Duodenal mucosa (tissue), 2 donors: ENCODE measurements at regions not wholly inside any gene's neighbourhood (a gene's known extent, or its start where the extent isn't known, plus 50 kb on each side); places are given as distances from the start of the nearest gene placed in this dataset.

Source experiments
- H3K27ac ChIP-seq: one replicate; pipeline ENCODE4 v1.7.0; 2013; ENCODE audit warnings: low read depth, low read length
- H3K27me3 ChIP-seq, 2 donors: one replicate each; pipeline ENCODE4 v1.7.0; 2013; ENCODE audit warnings: low read length in 2 of 2, control low read depth in 1 of 2; ENCODE audit not compliant: insufficient read depth in 2 of 2, control insufficient read depth in 1 of 2
- H3K36me3 ChIP-seq, 2 donors: one replicate each; pipeline ENCODE4 v1.7.0; 2013; ENCODE audit warnings: low read length in 2 of 2, control low read depth in 1 of 2; ENCODE audit not compliant: insufficient read depth in 2 of 2, control insufficient read depth in 1 of 2
- H3K4me1 ChIP-seq, 2 donors: one replicate each; pipeline ENCODE4 v1.7.0; 2013; ENCODE audit warnings: low read length in 2 of 2, control low read depth in 1 of 2; ENCODE audit not compliant: insufficient read depth in 2 of 2, control insufficient read depth in 1 of 2
- H3K4me3 ChIP-seq, 2 donors: one replicate each; pipeline ENCODE4 v1.7.0; 2013; ENCODE audit warnings: low read length in 2 of 2, low read depth in 1 of 2
- H3K9ac ChIP-seq, 2 donors: one replicate each; pipeline ENCODE4 v1.7.0; 2013; ENCODE audit warnings: low read length in 2 of 2, low read depth in 1 of 2
- H3K9me3 ChIP-seq, 2 donors: one replicate each; pipeline ENCODE4 v1.7.0; 2013; ENCODE audit warnings: low read length in 2 of 2, control low read depth in 1 of 2; ENCODE audit not compliant: control insufficient read depth in 1 of 2

DNA sequence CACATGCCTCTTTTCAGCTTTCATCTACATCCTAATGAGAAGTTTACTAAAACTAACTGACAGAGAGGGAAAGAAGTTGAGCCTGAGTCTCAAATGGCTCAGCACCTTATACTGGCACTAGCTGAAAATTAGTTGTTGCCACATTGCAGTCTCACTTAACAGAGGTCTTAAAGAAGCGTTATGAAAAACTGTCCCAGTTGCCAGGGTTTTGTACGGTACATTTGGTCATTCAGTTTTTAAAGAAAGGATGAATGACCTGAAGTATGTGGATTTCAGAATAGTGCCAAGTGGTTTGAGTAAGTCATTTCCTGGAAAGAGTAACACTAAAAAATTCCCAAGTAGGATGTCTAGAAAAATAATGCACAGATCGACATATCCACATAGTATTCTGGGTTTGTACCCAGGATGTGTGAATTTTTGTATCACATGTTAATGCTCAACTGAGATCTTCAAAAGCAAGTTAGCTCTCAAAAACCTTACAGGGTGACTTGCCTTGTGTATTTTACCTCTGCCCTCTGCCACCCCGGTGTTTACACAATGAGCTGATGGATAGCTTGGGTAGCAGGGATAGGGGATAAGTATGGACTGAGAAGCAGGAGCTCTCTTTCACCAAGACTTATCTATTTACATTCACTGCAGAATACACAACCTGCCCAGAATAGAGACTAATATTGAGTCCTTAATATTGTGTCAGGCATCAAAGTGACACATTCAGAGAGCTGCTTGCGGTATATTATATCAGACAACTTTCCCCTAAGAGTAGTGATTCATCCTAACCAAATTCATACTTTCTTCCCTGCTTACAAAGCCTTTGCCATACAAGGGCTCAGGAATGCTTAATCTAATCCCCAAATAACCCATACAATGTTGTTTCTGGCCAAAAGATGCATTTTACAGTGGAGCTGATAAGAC is 1075.7 kb upstream of the PABPC4L start:
- Histone ChIP-seq H3K9me3 (no peaks in the 10 kb centered on the region), H3K4me3 (no peak overlapping the region), H3K27ac (no peak overlapping the region), H3K36me3 (no peaks in the 10 kb centered on the region), H3K27me3 (no peaks in the 10 kb centered on the region), H3K9ac (no peak overlapping the region), H3K4me1 (no peaks in the 10 kb centered on the region)

- Histone ChIP-seq H3K36me3 (no peaks in the 10 kb centered on the region), H3K9ac (no peak overlapping the region), H3K4me1 (no peaks in the 10 kb centered on the region), H3K9me3 (no peaks in the 10 kb centered on the region), H3K4me3 (no peak overlapping the region), H3K27me3 (no peaks in the 10 kb centered on the region), H3K27ac (no peak overlapping the region)
Measured at GRCh38 chr4:135274416-135274815, 1072.8 kb upstream of the PABPC4L start.

DNA sequence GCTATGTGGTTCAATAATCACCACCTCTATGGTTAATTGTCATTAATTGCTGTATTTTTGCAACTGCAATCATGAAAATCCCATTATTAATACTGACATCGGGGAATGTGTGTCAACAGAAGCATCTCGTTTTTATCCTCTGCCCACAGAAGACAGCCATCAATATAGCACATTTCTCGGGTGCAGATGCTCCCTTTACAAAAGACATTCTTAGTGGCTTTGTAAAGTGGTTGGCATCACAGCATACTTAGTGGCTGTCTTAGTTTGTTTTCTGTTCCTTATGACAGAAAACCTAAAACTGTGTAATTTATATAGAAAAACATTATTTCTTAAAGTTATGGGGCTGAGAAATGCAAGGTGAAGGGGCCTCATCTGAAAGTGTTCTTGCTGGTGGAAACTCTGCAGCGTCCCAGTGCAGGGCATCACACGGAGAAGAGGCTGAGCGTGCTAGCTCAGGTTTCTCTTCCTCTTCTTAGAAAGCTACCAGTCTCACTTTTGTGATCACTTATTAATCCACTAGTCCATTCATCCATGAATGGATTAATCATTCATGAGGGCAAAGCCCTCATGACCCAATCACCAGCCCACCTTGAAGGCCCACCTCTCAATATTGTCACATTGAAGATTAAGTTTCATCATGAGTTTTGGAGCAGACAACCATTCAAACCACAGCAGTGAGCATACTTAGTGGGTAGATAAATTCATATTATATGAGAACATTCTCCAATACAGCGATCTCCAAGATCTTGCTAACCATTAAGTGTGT is 1067.7 kb upstream of the PABPC4L start:
- no peaks in the 10 kb centered on the region for H3K9me3 ChIP-seq
- H3K4me1 ChIP-seq = no peaks in the 10 kb centered on the region
- no peaks in the 10 kb centered on the region for H3K27me3 ChIP-seq
- no peak overlapping the region for H3K27ac ChIP-seq
- H3K9ac ChIP-seq = no peak overlapping the region
- no peak overlapping the region for H3K4me3 ChIP-seq
- no peaks in the 10 kb centered on the region for H3K36me3 ChIP-seq

DNA sequence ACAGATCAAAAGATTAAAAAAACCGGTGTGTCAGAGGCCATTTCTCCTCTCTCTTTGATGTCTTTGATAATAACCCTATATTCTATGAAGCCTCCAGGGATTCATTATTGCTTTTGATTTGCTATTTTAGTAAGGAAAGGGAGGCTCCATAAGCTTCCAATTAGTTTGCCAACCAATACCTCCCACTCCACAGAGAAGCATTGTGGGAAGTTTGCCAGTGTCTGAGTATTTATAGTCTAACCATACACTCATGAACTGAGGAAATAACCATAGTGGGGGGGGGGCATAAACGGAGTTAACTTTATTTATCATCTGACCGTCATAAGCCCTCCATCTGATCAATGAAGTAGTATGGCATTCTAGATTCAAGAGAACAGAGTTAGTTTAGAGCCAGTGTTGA is 1066.8 kb upstream of the PABPC4L start:
- Histone ChIP-seq H3K27ac (no peak overlapping the region), H3K36me3 (no peaks in the 10 kb centered on the region), H3K9ac (no peak overlapping the region), H3K27me3 (no peaks in the 10 kb centered on the region), H3K9me3 (no peaks in the 10 kb centered on the region), H3K4me1 (no peaks in the 10 kb centered on the region), H3K4me3 (no peak overlapping the region)

DNA sequence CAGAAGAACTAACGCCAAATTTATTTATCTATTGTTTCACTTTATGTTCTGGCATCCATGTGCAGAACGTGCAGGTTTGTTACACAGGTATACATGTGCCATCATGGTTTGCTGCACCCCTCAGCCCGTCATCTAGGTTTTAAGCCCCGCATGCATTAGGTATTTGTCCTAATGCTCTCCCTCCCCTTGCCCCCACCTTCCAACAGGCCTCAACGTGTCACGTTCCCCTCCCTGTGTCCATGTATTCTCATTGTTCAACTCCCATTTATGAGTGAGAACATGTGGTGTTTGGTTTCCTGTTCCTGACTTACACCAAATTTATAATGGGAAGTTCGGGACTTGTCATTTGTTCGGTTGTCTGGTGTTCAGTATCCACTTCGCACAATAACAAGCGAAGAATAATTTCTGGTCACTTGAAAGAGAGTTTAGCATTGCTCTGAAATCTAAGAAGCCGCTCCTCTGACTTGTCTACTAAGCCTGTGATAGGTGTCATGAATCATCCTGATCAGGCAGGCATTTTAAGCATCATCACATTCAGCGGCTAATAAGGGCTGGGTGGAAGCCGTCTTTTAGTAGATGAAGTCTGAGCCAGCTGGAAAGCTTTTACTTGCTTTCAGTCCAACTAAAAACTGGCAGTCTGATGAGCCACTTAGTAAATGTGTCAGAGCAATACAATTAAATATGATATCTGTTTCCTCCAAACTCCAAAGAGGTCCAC is 1065.7 kb upstream of the PABPC4L start:
- Histone ChIP-seq H3K27me3 (no peaks in the 10 kb centered on the region), H3K36me3 (no peaks in the 10 kb centered on the region), H3K27ac (no peak overlapping the region)

GRCh38 chr4:135256111-135256510 is 1054.5 kb upstream of the PABPC4L start:
- Histone ChIP-seq H3K36me3 (no peaks in the 10 kb centered on the region), H3K9ac (no peak overlapping the region), H3K27ac (no peak overlapping the region), H3K27me3 (no peaks in the 10 kb centered on the region), H3K4me3 (no peak overlapping the region), H3K4me1 (no peaks in the 10 kb centered on the region), H3K9me3 (no peaks in the 10 kb centered on the region)

More for the DNA sequence above, 1065.7 kb upstream of the PABPC4L start:
- Histone ChIP-seq H3K9ac (no peak overlapping the region), H3K9me3 (no peaks in the 10 kb centered on the region), H3K4me3 (no peak overlapping the region), H3K4me1 (no peaks in the 10 kb centered on the region)

DNA sequence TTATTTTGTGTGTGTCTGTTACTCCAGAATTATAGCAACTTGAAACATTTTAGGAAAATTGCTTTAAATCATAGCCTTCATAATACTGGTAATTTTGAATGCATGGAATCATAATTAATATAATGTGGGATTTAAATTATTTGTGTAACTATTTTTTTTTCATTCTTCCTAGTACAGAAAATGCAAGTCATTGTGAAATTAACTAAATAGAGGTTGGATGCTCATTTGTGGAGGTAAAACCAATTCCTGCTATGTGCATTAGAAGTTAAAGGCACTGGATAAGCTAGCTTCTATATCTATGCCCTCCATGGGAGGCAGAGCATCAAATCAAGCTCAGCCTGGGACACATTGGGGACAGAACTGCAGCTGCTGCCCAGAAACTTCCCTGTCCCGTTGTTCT is 1048.5 kb upstream of the PABPC4L start:
- H3K27me3 ChIP-seq = no peaks in the 10 kb centered on the region
- H3K9ac ChIP-seq = no peak overlapping the region
- no peaks in the 10 kb centered on the region for H3K9me3 ChIP-seq
- no peaks in the 10 kb centered on the region for H3K4me1 ChIP-seq
- no peak overlapping the region for H3K4me3 ChIP-seq
- no peaks in the 10 kb centered on the region for H3K36me3 ChIP-seq
- no peak overlapping the region for H3K27ac ChIP-seq

- Histone ChIP-seq H3K9me3 (no peaks in the 10 kb centered on the region), H3K36me3 (no peaks in the 10 kb centered on the region), H3K27ac (no peak overlapping the region), H3K4me3 (no peak overlapping the region), H3K4me1 (no peaks in the 10 kb centered on the region), H3K27me3 (no peaks in the 10 kb centered on the region), H3K9ac (no peak overlapping the region)
Measured at GRCh38 chr4:135249024-135249423, 1047.4 kb upstream of the PABPC4L start.

DNA sequence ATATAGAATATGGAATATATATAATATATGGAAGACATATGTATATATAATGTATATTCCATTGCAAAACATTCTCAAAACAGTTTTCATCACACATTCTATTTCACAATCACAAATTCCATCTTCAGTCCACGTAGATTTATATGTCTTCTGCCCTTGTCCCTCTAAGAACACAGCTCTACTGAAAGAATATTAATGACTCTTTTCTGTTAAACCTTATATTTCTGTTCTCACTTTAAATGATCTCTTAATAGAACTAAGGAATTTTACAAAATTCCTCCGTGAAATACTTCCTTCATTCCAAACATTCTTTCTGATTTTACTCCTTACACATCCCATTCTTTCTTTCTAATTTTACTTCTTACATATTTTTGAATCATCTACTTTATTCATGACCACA is 1043.1 kb upstream of the PABPC4L start:
- no peak overlapping the region for H3K9ac ChIP-seq
- no peaks in the 10 kb centered on the region for H3K36me3 ChIP-seq
- H3K27ac ChIP-seq = no peak overlapping the region
- no peaks in the 10 kb centered on the region for H3K9me3 ChIP-seq
- no peaks in the 10 kb centered on the region for H3K27me3 ChIP-seq
- no peaks in the 10 kb centered on the region for H3K4me1 ChIP-seq
- H3K4me3 ChIP-seq = no peak overlapping the region

- no peaks in the 10 kb centered on the region for H3K27me3 ChIP-seq
- no peaks in the 10 kb centered on the region for H3K36me3 ChIP-seq
Measured at GRCh38 chr4:135244056-135244455, 1042.5 kb upstream of the PABPC4L start.

More at GRCh38 chr4:135244056-135244455, 1042.5 kb upstream of the PABPC4L start:
- Histone ChIP-seq H3K27ac (no peak overlapping the region), H3K4me1 (no peaks in the 10 kb centered on the region), H3K9me3 (no peaks in the 10 kb centered on the region), H3K9ac (no peak overlapping the region), H3K4me3 (no peak overlapping the region)
